NT2/D1 (cell line): ENCODE measurements at regions not wholly inside any gene's neighbourhood (a gene's known extent, or its start where the extent isn't known, plus 50 kb on each side); places are given as distances from the start of the nearest gene placed in this dataset.

Experiments used
- SUZ12 ChIP-seq: IDR thresholded peaks from 2 replicates; pipeline ENCODE4 v1.6.1; 2011; ENCODE audit not compliant: insufficient read length, insufficient read depth; ENCODE audit errors: extremely low read depth
- YY1 ChIP-seq: IDR thresholded peaks from 2 replicates; pipeline ENCODE4 v1.6.1; 2011; ENCODE audit not compliant: insufficient read length, insufficient read depth

DNA sequence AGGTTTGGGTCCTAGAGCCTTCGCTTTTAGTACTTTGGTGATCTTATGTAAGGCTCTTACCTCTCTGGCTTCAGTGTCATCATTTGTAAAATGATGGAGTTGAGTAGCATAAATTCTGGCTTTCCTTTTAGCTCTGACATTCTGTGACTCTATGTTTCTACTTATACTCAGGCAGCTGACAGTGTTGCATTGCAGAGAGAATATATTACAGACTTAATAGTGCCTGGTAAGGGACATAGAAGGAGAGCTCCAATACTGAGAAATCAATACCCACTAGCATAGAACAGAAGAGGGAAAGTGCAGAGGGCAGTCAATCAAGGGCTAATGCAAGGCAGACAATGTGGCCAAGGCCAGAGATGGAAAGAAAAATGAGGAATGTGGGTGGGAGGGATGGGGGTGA, 371.4 kb upstream of the TLE4 start:
- no peak for TF ChIP-seq SUZ12
- no peak for TF ChIP-seq YY1
